ENCODE measurements at regions not wholly inside any gene's neighbourhood (a gene's known extent, or its start where the extent isn't known, plus 50 kb on each side); places are given as distances from the start of the nearest gene placed in this dataset.
A peak's percentile ranks its signal among the peaks of the same experiment; 100 is the strongest.

DNA sequence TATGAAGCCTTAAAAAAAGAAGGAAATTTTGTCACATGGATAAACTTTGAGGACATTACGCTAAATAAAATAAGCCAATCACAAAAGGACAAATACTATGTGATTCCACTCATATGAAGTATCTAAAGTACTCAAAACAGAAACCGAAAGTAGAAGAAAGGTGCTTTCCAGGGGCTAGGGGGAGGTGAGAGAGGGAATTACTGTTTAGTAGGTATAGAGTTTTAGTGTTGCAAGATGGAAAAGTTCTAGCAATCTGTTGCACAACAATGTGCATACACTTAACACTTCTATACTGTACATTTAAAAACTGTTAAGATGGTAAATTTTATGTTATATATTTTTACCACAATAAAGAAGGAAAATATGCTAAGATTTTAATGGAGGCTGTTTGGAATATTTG, 83.0 kb downstream of the POLR1D start:
- DNase-seq: no peak
- BruUV-seq (replicated peaks): no TSS peak
- Mint-ChIP-seq H3K27me3 (ENCODE audit: unreplicated experiment) (peaks cover 35% of the 10 kb centered on the region), H3K9me3 (ENCODE audit: low read depth, unreplicated experiment) (peaks cover 7% of the 10 kb centered on the region), H3K4me1 (ENCODE audit: low read depth, unreplicated experiment) (no peaks in the 10 kb centered on the region), H3K36me3 (ENCODE audit: insufficient read depth, unreplicated experiment) (no peaks in the 10 kb centered on the region), H3K27ac (ENCODE audit: unreplicated experiment) (no peak overlapping the region), H3K4me3 (ENCODE audit: low read depth, unreplicated experiment) (no peak overlapping the region)
- intact Hi-C loops (cut with micrococcal nuclease; ENCODE audit: unreplicated experiment): no loop called here
- CTCF ChIA-PET: no interaction called here
- TF ChIP-seq, protein P1, sequence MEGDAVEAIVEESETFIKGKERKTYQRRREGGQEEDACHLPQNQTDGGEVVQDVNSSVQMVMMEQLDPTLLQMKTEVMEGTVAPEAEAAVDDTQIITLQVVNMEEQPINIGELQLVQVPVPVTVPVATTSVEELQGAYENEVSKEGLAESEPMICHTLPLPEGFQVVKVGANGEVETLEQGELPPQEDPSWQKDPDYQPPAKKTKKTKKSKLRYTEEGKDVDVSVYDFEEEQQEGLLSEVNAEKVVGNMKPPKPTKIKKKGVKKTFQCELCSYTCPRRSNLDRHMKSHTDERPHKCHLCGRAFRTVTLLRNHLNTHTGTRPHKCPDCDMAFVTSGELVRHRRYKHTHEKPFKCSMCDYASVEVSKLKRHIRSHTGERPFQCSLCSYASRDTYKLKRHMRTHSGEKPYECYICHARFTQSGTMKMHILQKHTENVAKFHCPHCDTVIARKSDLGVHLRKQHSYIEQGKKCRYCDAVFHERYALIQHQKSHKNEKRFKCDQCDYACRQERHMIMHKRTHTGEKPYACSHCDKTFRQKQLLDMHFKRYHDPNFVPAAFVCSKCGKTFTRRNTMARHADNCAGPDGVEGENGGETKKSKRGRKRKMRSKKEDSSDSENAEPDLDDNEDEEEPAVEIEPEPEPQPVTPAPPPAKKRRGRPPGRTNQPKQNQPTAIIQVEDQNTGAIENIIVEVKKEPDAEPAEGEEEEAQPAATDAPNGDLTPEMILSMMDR (IDR thresholded peaks at IDR 0.05; ENCODE audit: unreplicated experiment): no peak

DNA sequence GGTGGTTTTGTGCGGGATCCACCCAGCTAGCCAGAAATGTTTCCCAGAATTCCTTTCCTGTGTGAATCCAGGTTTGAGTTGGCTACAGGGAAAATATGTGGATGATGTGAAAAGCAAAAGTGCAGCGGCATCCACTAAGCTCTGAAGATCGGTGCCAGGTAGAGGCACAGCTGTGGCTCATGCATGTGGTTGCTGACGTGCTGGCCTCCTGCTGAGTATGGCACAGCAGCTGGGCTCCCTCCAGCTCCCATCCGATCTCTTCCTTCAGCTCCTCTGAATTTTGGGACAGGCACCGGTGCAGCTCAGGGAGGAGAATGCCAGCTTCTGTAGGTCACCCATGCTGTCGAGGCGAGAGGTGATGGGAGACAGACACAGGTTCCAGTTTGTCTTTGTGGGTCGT, 84.0 kb upstream of the GSX1 start:
- intact Hi-C loops (cut with micrococcal nuclease; ENCODE audit: unreplicated experiment): no loop called here
- TF ChIP-seq, protein P1 (IDR thresholded peaks at IDR 0.05; ENCODE audit: unreplicated experiment): no peak
- BruUV-seq (replicated peaks): no TSS peak
- no peak for DNase-seq
- Mint-ChIP-seq H3K9me3 (ENCODE audit: low read depth, unreplicated experiment) (peaks cover under 1% of the 10 kb centered on the region), H3K4me1 (ENCODE audit: low read depth, unreplicated experiment) (no peaks in the 10 kb centered on the region), H3K4me3 (ENCODE audit: low read depth, unreplicated experiment) (no peak overlapping the region), H3K36me3 (ENCODE audit: insufficient read depth, unreplicated experiment) (no peaks in the 10 kb centered on the region), H3K27ac (ENCODE audit: unreplicated experiment) (no peak overlapping the region), H3K27me3 (ENCODE audit: unreplicated experiment) (peaks cover 27% of the 10 kb centered on the region)
- CTCF ChIA-PET: no interaction called here

DNA sequence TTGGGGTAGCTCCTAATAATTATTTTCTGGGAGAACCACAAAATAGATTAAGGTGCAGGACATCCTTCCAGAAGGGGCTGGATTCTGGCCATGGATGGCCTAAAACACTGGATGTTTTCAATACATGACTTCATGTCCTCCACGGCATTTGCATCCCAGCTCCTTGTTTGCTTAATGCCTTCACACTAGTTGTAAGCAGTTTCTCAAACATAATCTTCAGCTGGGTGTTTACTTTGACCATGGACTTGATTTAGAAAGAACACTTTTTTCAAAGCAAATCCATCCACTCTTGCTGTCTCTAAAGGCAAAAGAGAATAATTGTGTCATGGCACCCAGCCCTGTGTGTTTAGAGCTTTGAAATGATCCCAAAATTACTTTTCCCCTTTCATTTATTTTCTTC, 82.5 kb upstream of the GSX1 start:
- no peak for DNase-seq
- Mint-ChIP-seq H3K27me3 (ENCODE audit: unreplicated experiment) (peaks cover 22% of the 10 kb centered on the region), H3K9me3 (ENCODE audit: low read depth, unreplicated experiment) (no peaks in the 10 kb centered on the region), H3K4me3 (ENCODE audit: low read depth, unreplicated experiment) (no peak overlapping the region), H3K4me1 (ENCODE audit: low read depth, unreplicated experiment) (no peaks in the 10 kb centered on the region), H3K36me3 (ENCODE audit: insufficient read depth, unreplicated experiment) (no peaks in the 10 kb centered on the region), H3K27ac (ENCODE audit: unreplicated experiment) (no peak overlapping the region)
- CTCF ChIA-PET: no interaction called here
- BruUV-seq (replicated peaks): no TSS peak
- TF ChIP-seq, protein P1 (IDR thresholded peaks at IDR 0.05; ENCODE audit: unreplicated experiment): no peak
- intact Hi-C loops (cut with micrococcal nuclease; ENCODE audit: unreplicated experiment): loop anchor here (10.0 kb wide), 1 partner anchor 175 kb away; no protein-coding TSS in a partner anchor

DNA sequence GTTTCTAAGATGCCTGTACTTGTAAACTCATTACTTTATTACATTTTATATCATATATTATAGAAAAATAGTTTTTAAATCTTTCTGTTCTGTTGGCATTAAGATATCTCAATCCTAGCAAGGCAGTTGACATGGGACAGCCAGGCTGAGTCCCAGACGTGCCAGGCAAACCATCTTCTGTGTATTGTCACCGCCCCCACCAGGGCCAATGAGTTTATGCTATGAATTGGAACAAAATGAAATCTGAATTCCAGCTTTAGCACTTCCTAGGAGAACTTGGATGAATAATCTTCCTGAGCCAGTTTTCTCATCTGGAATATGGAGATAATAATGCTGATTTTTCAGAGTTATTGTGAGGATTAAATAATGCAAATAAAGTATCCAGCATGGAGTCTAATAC, 79.9 kb upstream of the GSX1 start:
- no peaks in the 10 kb centered on the region for H3K36me3 Mint-ChIP-seq (ENCODE audit: insufficient read depth, unreplicated experiment)
- peaks cover 13% of the 10 kb centered on the region for H3K27me3 Mint-ChIP-seq (ENCODE audit: unreplicated experiment)
- no TSS peak for BruUV-seq (replicated peaks)
- CTCF ChIA-PET: no interaction called here
- intact Hi-C loops (cut with micrococcal nuclease; ENCODE audit: unreplicated experiment): loop anchor here (10.0 kb wide), 1 partner anchor 178 kb away; no protein-coding TSS in a partner anchor
- TF ChIP-seq, protein P1 (IDR thresholded peaks at IDR 0.05; ENCODE audit: unreplicated experiment): no peak
- H3K9me3 Mint-ChIP-seq (ENCODE audit: low read depth, unreplicated experiment): no peaks in the 10 kb centered on the region
- H3K4me3 Mint-ChIP-seq (ENCODE audit: low read depth, unreplicated experiment): no peak overlapping the region
- DNase-seq: peak; percentile 5
- no peak overlapping the region for H3K27ac Mint-ChIP-seq (ENCODE audit: unreplicated experiment)
- H3K4me1 Mint-ChIP-seq (ENCODE audit: low read depth, unreplicated experiment): no peaks in the 10 kb centered on the region

Data from Calu3 (cell line).